ENCODE measurements at regions not wholly inside any gene's neighbourhood (a gene's known extent, or its start where the extent isn't known, plus 50 kb on each side); places are given as distances from the start of the nearest gene placed in this dataset.
"Not testable (repeated sequence)": the region's sequence is repeated elsewhere in the genome, so short reads cannot be mapped to it uniquely, and the experiment has no call there.

DNA sequence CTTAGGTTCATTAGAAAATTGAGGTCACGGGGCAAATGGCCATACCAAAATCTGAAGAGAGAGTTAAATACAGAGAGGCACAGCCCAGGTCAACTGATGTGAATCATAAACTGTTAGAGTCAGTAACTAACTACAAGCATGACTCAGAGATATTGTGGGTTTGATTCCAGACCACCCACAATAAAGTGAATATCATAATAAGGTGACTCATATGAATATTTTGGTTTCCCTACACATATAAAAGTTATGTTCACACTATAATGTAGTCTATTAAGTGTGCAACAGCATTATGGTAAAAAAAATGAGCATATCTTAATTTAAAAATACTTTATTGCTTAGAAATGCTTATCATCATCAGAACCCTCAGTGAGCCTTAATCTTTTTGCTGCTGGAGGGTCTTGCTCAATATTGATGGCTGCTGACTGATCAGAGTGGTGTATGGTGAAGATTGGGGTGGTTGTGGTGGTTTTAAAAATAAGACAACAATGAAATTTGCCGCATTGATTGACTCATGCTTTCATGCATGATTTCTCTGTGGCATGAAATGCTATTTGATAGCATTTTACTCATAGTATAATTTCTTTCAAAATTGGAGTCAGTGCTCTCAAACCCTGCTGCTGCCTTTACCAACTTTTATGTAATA lies 53.1 kb upstream of the EDIL3 start:
- no peaks in the 10 kb centered on the region for H3K27me3 ChIP-seq (replicated peaks)
- TF ChIP-seq, protein P1, sequence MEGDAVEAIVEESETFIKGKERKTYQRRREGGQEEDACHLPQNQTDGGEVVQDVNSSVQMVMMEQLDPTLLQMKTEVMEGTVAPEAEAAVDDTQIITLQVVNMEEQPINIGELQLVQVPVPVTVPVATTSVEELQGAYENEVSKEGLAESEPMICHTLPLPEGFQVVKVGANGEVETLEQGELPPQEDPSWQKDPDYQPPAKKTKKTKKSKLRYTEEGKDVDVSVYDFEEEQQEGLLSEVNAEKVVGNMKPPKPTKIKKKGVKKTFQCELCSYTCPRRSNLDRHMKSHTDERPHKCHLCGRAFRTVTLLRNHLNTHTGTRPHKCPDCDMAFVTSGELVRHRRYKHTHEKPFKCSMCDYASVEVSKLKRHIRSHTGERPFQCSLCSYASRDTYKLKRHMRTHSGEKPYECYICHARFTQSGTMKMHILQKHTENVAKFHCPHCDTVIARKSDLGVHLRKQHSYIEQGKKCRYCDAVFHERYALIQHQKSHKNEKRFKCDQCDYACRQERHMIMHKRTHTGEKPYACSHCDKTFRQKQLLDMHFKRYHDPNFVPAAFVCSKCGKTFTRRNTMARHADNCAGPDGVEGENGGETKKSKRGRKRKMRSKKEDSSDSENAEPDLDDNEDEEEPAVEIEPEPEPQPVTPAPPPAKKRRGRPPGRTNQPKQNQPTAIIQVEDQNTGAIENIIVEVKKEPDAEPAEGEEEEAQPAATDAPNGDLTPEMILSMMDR (IDR thresholded peaks at IDR 0.05; ENCODE audit: low read depth, low read length, missing control alignments): no peak
- H3K36me3 ChIP-seq (replicated peaks): no peaks in the 10 kb centered on the region
- peak overlapping the region; percentile 34 for H3K27ac ChIP-seq
- peak; percentile 87 for DNase-seq
- in situ Hi-C loops (cut with HindIII; ENCODE audit: low pct_ligation_motif_present, low sequenced_read_pairs): no loop called here
- no peak overlapping the region for H3K4me3 ChIP-seq (ENCODE audit: low read depth, low read length)

GRCh38 chr5:84436866-84437265 lies 52.2 kb upstream of the EDIL3 start:
- DNase-seq: peak; percentile 6
- in situ Hi-C loops (cut with HindIII; ENCODE audit: low pct_ligation_motif_present, low sequenced_read_pairs): no loop called here
- TF ChIP-seq, protein P1 (IDR thresholded peaks at IDR 0.05; ENCODE audit: low read depth, low read length, missing control alignments): no peak

GRCh38 chr5:84435861-84436346 lies 51.2 kb upstream of the EDIL3 start:
- DNase-seq: peak; percentile 83
- H3K27me3 ChIP-seq (replicated peaks); in situ Hi-C loops (cut with HindIII; ENCODE audit: low pct_ligation_motif_present, low sequenced_read_pairs): not testable (repeated sequence)

More at GRCh38 chr5:84436866-84437265, 52.2 kb upstream of the EDIL3 start:
- no peaks in the 10 kb centered on the region for H3K27me3 ChIP-seq (replicated peaks)
- no peaks in the 10 kb centered on the region for H3K36me3 ChIP-seq (replicated peaks)
- H3K27ac ChIP-seq: peak overlapping the region; percentile 34
- no peak overlapping the region for H3K4me3 ChIP-seq (ENCODE audit: low read depth, low read length)

More at GRCh38 chr5:84435861-84436346, 51.2 kb upstream of the EDIL3 start:
- not testable (repeated sequence) for H3K4me3 ChIP-seq (ENCODE audit: low read depth, low read length); H3K36me3 ChIP-seq (replicated peaks)
- H3K27ac ChIP-seq: peak overlapping the region; percentile 34

Data from brain microvascular endothelial cell (primary cell).